ENCODE measurements at regions not wholly inside any gene's neighbourhood (a gene's known extent, or its start where the extent isn't known, plus 50 kb on each side); places are given as distances from the start of the nearest gene placed in this dataset.

- Histone ChIP-seq H3K79me2 (ENCODE audit: control insufficient read depth, insufficient read depth, low read length) (no peaks in the 10 kb centered on the region), H3K4me1 (ENCODE audit: control insufficient read depth, insufficient read depth, low read length) (no peaks in the 10 kb centered on the region), H3K9ac (ENCODE audit: control insufficient read depth, insufficient read depth, low read length) (no peak overlapping the region), H3K36me3 (ENCODE audit: control insufficient read depth in 2 of 2, insufficient read depth in 2 of 2, low read length in 1 of 2) (no peaks in the 10 kb centered on the region), H3K4me2 (ENCODE audit: control insufficient read depth, insufficient read depth) (no peak overlapping the region), H3K9me3 (replicated peaks; ENCODE audit: control insufficient read depth, insufficient read depth, low read length) (no peaks in the 10 kb centered on the region; the same call in 2 of the 3 replicates), H2AFZ (ENCODE audit: control insufficient read depth, low read depth, low read length) (no peak overlapping the region), H3K27ac (ENCODE audit: control insufficient read depth, insufficient read depth) (no peak overlapping the region), H4K20me1 (ENCODE audit: control insufficient read depth, insufficient read depth) (no peaks in the 10 kb centered on the region), H3K27me3 (replicated peaks in 1 of 2; ENCODE audit: control insufficient read depth in 2 of 2, insufficient read depth in 2 of 2, low read length in 1 of 2) (peaks cover 0 to 4% of the 10 kb centered on the region in 2 experiments; a peak in 1 of 4 replicates), H3K4me3 (no peak overlapping the region)
- peak; percentile 72 for ATAC-seq
- WGBS (ENCODE audit: insufficient coverage, insufficient replicate concordance, low lambda C conversion rate, missing lambda C conversion rate): 45% methylated on average over 4 of the region's 4 CpGs
- ChIA-PET POLR2A (no interaction called here), SMC1A (ENCODE audit: uncharacterized antibody, unreplicated experiment) (no interaction called here), CTCF (interaction anchor here (0.7 to 1.8 kb wide), 4 partner anchors 11 to 166 kb away, joined by 4 to 5 read pairs (median 4); no protein-coding TSS in a partner anchor), RAD21 (ENCODE audit: unreplicated experiment) (interaction anchor here (1.7 kb wide), 1 partner anchor 164 kb away, joined by 5 read pairs; no protein-coding TSS in a partner anchor)
- in situ Hi-C loops (cut with MboI): no loop called here
- no TSS peak for BruUV-seq (replicated peaks)
- DNase-seq (ENCODE audit: low read depth, low spot score): no peak
- intact Hi-C loops (cut with micrococcal nuclease; ENCODE audit: unreplicated experiment): loop anchor here (1.0 kb wide), 1 partner anchor 167 kb away; no protein-coding TSS in a partner anchor
- peak; percentile 78 for FAIRE-seq
- TF ChIP-seq RFX5 (IDR thresholded peaks at IDR 0.05; ENCODE audit: low read depth, low read length) (no peak), SRF (IDR thresholded peaks at IDR 0.05; ENCODE audit: low read depth in 2 of 2, low read length in 2 of 2) (no peak), HDAC2 (IDR thresholded peaks at IDR 0.05) (no peak), IKZF2 (IDR thresholded peaks at IDR 0.05) (no peak), RAD21 (IDR thresholded peaks at IDR 0.05; ENCODE audit: insufficient read depth, low read depth, low read length) (peak; percentile 60), SUZ12 (IDR thresholded peaks at IDR 0.05; ENCODE audit: unreplicated experiment) (no peak), CUX1 (IDR thresholded peaks at IDR 0.05; ENCODE audit: insufficient replicate concordance, low read depth, low read length) (no peak), CEBPZ (IDR thresholded peaks at IDR 0.05; ENCODE audit: low read depth, low read length) (no peak), RBBP5 (conservative IDR thresholded peaks at IDR 0.05) (no peak), EZH2 (IDR thresholded peaks at IDR 0.05; ENCODE audit: borderline replicate concordance, control insufficient read depth, low read depth, low read length) (no peak), SMC3 (IDR thresholded peaks at IDR 0.05; ENCODE audit: borderline replicate concordance, low read length) (peak; percentile 36; the same call in 1 of the 2 replicates), POLR2AphosphoS2 (IDR thresholded peaks at IDR 0.05; ENCODE audit: low read depth, low read length) (no peak)
- TF ChIP-seq, protein P1, sequence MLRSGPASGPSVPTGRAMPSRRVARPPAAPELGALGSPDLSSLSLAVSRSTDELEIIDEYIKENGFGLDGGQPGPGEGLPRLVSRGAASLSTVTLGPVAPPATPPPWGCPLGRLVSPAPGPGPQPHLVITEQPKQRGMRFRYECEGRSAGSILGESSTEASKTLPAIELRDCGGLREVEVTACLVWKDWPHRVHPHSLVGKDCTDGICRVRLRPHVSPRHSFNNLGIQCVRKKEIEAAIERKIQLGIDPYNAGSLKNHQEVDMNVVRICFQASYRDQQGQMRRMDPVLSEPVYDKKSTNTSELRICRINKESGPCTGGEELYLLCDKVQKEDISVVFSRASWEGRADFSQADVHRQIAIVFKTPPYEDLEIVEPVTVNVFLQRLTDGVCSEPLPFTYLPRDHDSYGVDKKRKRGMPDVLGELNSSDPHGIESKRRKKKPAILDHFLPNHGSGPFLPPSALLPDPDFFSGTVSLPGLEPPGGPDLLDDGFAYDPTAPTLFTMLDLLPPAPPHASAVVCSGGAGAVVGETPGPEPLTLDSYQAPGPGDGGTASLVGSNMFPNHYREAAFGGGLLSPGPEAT (IDR thresholded peaks at IDR 0.05; ENCODE audit: low read depth): no peak
Measured at GRCh38 chr2:203650860-203651613, 55.4 kb upstream of the CD28 start.

Measured in GM12878 (cell line).